K562 (cell line): ENCODE measurements at regions not wholly inside any gene's neighbourhood (a gene's known extent, or its start where the extent isn't known, plus 50 kb on each side); places are given as distances from the start of the nearest gene placed in this dataset.

Experiments
- CBFB ChIP-seq: sonication (generic); formaldehyde crosslinking; IDR thresholded peaks from 2 replicates; pipeline ENCODE4 v1.4.0; 2020; ENCODE audit warnings: mild to moderate bottlenecking, missing genetic modification reagents
- GTF2A2 ChIP-seq: IDR thresholded peaks from 2 replicates; pipeline ENCODE4 v1.6.1; 2016; ENCODE audit warnings: mild to moderate bottlenecking, missing genetic modification characterization, missing compliant biosample characterization
- ILF3 ChIP-seq: fragments of 450-650 bp; IDR thresholded peaks from 2 replicates; pipeline ENCODE4 v1.6.1; 2018; ENCODE audit warnings: antibody characterized with exemption, mild to moderate bottlenecking, moderate library complexity, borderline replicate concordance
- NR4A1 ChIP-seq, 2 experiments: fragments of 250-450 bp in 1 of 2; fragments of 450-650 bp in 1 of 2; sonication (Bioruptor Pico) in 1 of 2; IDR thresholded peaks; 2 replicates each; pipeline versions ENCODE4 v1.4.0 to v1.6.1; 2016 to 2020; ENCODE audit warnings: mild to moderate bottlenecking in 2 of 2, missing compliant biosample characterization in 1 of 2, missing genetic modification characterization in 1 of 2, moderate library complexity in 1 of 2
- PHB ChIP-seq: fragments of 250-450 bp; sonication (Bioruptor Pico); IDR thresholded peaks from 2 replicates; pipeline ENCODE4 v1.5.0; 2021
- PKNOX1 ChIP-seq: fragments of 450-650 bp; IDR thresholded peaks from 2 replicates; pipeline ENCODE4 v1.6.1; 2016
- RBFOX2 ChIP-seq: fragments of 200-400 bp; formaldehyde crosslinking; IDR thresholded peaks from 2 replicates; pipeline ENCODE4 v1.6.1; 2017; ENCODE audit warnings: low read depth, mild to moderate bottlenecking, low read length, moderate library complexity
- ZNF174 ChIP-seq: fragments of 250-450 bp; sonication (Bioruptor Pico); IDR thresholded peaks from 2 replicates; pipeline ENCODE4 v1.4.0; 2020; ENCODE audit warnings: mild to moderate bottlenecking
- ZNF41 ChIP-seq: fragments of 250-450 bp; sonication (Bioruptor Pico); conservative IDR thresholded peaks from 2 replicates; pipeline ENCODE4 v1.4.0; 2020; ENCODE audit warnings: mild to moderate bottlenecking
- TF ChIP-seq, protein P1 (sequence below): fragments of 450-650 bp; IDR thresholded peaks from 2 replicates; pipeline ENCODE4 v1.6.1; 2018; ENCODE audit not compliant: partially characterized antibody
- TF ChIP-seq, protein P2 (sequence below): fragments of 200-800 bp; sonication (Bioruptor generic); IDR thresholded peaks from 2 replicates; pipeline ENCODE4 v1.6.1; 2017; ENCODE audit warnings: missing genetic modification characterization, missing compliant biosample characterization

DNA sequence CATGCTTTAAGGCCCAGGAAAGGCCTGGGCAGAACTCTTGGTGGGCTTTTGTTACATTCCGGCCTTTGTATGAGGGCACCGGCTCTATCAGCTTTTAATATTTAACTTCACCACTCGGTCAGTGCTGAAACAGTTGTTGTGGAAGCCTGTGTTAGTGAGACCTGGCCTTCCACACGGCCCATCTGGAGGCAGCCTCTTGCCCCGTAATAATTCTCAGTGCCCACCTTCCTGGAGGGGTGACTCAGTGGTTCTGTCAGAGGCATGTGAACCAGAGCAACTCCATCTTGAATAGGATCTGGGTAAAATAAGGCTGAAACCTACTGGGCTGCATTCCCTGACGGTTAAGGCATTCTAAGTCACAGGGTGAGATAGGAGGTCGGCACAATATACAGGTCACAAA, 162.0 kb upstream of the STS start (continued):
- TF ChIP-seq, protein P1, sequence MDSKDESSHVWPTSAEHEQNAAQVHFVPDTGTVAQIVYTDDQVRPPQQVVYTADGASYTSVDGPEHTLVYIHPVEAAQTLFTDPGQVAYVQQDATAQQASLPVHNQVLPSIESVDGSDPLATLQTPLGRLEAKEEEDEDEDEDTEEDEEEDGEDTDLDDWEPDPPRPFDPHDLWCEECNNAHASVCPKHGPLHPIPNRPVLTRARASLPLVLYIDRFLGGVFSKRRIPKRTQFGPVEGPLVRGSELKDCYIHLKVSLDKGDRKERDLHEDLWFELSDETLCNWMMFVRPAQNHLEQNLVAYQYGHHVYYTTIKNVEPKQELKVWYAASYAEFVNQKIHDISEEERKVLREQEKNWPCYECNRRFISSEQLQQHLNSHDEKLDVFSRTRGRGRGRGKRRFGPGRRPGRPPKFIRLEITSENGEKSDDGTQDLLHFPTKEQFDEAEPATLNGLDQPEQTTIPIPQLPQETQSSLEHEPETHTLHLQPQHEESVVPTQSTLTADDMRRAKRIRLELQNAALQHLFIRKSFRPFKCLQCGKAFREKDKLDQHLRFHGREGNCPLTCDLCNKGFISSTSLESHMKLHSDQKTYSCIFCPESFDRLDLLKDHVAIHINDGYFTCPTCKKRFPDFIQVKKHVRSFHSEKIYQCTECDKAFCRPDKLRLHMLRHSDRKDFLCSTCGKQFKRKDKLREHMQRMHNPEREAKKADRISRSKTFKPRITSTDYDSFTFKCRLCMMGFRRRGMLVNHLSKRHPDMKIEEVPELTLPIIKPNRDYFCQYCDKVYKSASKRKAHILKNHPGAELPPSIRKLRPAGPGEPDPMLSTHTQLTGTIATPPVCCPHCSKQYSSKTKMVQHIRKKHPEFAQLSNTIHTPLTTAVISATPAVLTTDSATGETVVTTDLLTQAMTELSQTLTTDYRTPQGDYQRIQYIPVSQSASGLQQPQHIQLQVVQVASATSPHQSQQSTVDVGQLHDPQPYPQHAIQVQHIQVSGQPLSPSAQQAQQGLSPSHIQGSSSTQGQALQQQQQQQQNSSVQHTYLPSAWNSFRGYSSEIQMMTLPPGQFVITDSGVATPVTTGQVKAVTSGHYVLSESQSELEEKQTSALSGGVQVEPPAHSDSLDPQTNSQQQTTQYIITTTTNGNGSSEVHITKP: no peak
- TF ChIP-seq, protein P2, sequence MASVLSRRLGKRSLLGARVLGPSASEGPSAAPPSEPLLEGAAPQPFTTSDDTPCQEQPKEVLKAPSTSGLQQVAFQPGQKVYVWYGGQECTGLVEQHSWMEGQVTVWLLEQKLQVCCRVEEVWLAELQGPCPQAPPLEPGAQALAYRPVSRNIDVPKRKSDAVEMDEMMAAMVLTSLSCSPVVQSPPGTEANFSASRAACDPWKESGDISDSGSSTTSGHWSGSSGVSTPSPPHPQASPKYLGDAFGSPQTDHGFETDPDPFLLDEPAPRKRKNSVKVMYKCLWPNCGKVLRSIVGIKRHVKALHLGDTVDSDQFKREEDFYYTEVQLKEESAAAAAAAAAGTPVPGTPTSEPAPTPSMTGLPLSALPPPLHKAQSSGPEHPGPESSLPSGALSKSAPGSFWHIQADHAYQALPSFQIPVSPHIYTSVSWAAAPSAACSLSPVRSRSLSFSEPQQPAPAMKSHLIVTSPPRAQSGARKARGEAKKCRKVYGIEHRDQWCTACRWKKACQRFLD (CRISPR knock-in tag): peak; percentile 43; the same call in 1 of the 2 replicates
- TF ChIP-seq ZNF174 (no peak), GTF2A2 (peak; percentile 76; the same call in 1 of the 2 replicates), PHB (CRISPR knock-in tag) (no peak), NR4A1 (CRISPR knock-in tag; IDR thresholded peaks at IDR 0.05) (no peak), NR4A1 (tag; IDR thresholded peaks at IDR 0.05) (no peak), ZNF41 (CRISPR knock-in tag) (peak; percentile 53; the same call in 1 of the 2 replicates), PKNOX1 (no peak), ILF3 (no peak), CBFB (no peak), RBFOX2 (no peak)
